IMR-90 (cell line): ENCODE measurements at regions not wholly inside any gene's neighbourhood (a gene's known extent, or its start where the extent isn't known, plus 50 kb on each side); places are given as distances from the start of the nearest gene placed in this dataset.

Experiments
- CEBPB ChIP-seq: IDR thresholded peaks from 2 replicates; pipeline ENCODE4 v1.6.1; 2012; ENCODE audit warnings: low read depth, low read length, improper control_type of control experiment
- CTCF ChIP-seq: conservative IDR thresholded peaks from 2 replicates; pipeline ENCODE4 v1.5.1; 2012; ENCODE audit warnings: mild to moderate bottlenecking, low read depth, low read length, improper control_type of control experiment
- ELK1 ChIP-seq: fragments of 150-350 bp; IDR thresholded peaks from 2 replicates; pipeline ENCODE4 v1.6.1; 2016; ENCODE audit warnings: low read depth, mild to moderate bottlenecking, low read length, moderate library complexity, borderline replicate concordance
- FOS ChIP-seq: fragments of 150-350 bp; IDR thresholded peaks from 2 replicates; pipeline ENCODE4 v1.6.1; 2016; ENCODE audit warnings: low read depth, low read length
- POLR2A ChIP-seq: IDR thresholded peaks from 2 replicates; pipeline ENCODE4 v1.6.1; 2012; ENCODE audit warnings: mild to moderate bottlenecking, low read depth, low read length
- RCOR1 ChIP-seq: IDR thresholded peaks from 2 replicates; pipeline ENCODE4 v1.6.1; 2012; ENCODE audit warnings: mild to moderate bottlenecking, low read length, improper control_type of control experiment; ENCODE audit not compliant: insufficient replicate concordance
- SMC3 ChIP-seq: fragments of 150-350 bp; IDR thresholded peaks from 2 replicates; pipeline ENCODE4 v1.6.1; 2016; ENCODE audit warnings: low read depth, mild to moderate bottlenecking, antibody characterized with exemption, low read length, moderate library complexity

DNA sequence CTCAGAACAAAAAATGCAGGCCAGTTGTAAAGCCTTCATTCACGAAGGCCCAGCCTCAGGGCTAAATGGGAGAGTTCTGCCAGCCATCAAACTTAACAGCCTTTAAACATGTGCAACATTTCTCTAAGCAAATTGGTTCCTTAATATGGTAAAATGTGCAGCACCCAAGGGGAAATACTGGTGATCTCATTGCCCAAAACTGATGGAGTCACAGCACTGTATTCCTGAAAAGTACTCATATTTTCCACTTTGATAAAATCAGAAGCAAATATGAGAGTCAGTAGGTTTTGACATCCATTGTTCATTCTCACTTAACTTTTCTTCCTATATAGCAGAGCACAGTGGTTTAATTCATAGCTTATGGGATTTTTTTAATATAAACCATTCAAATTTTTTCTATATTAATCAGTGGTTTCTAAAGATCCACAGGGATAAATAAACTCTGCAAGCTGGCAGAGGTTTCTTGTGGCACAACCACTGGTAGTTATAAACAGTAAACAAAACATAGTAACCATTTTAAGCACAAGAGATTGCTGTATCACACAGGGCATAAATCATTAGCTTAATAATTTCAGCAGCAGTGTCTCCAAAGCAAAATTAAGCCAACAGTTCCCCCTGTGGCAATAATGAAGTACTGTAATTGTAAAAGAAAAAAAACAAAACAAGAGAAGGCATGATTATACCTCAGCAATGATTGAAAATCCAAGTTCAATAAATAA is 106.9 kb upstream of the LYPLAL1 start:
- TF ChIP-seq CTCF (peak; percentile 74), CEBPB (no peak), POLR2A (no peak), RCOR1 (no peak), FOS (no peak), SMC3 (peak; percentile 68), ELK1 (no peak)
